Fibroblast of mammary gland (primary cell): ENCODE measurements at regions not wholly inside any gene's neighbourhood (a gene's known extent, or its start where the extent isn't known, plus 50 kb on each side); places are given as distances from the start of the nearest gene placed in this dataset.

ENCODE experiments used
- DNase-seq: peaks from one replicate; pipeline ENCODE4 v3.0.0-alpha.2; 2010; ENCODE audit warnings: low read depth
- H3K4me3 ChIP-seq: 2 replicates; pipeline ENCODE4 v1.5.1; 2011; ENCODE audit warnings: low read depth, mild to moderate bottlenecking, low read length, moderate library complexity; ENCODE audit not compliant: control insufficient read depth
- TF ChIP-seq, protein P1 (sequence below): conservative IDR thresholded peaks from 2 replicates; pipeline ENCODE4 v1.5.1; 2011; ENCODE audit warnings: low read depth, low read length, inconsistent platforms; ENCODE audit not compliant: control insufficient read depth, insufficient read depth

DNA sequence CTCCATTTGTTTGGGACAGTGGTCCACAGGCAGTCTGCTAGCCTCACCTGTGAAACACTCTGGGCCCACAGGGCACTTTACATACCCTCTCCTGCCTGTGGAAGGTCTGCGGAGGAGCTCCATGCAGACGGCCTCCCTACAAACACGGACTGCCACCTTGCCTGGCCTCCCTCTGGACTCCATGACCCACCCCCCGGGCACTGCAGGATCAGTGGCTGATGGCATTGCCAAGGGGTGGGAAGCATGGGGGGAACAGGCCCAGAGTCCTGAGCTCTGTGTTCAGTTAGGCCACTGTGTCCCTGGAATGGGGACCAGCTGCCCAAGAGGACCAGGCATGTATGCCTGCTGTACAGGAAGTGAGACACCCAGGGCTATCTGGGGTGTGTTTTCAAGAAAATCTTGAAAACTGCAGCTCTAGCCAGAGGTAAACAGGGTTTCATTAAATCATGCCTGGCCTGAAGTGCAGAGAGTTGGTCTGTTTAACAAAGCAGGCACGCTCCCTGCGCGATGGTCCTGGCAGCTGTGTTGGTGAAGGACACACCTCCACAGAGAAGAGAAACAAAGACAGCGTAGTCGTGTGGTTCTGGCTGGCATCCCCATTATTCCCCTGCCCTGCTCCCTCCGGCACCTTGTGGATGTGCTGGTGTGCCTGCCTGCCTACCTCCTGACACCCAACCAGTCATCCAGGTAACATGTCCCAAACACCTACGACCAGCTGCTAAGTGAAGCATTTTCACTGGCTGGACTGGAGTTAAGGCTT is 470.8 kb upstream of the ZMIZ1 start:
- TF ChIP-seq, protein P1, sequence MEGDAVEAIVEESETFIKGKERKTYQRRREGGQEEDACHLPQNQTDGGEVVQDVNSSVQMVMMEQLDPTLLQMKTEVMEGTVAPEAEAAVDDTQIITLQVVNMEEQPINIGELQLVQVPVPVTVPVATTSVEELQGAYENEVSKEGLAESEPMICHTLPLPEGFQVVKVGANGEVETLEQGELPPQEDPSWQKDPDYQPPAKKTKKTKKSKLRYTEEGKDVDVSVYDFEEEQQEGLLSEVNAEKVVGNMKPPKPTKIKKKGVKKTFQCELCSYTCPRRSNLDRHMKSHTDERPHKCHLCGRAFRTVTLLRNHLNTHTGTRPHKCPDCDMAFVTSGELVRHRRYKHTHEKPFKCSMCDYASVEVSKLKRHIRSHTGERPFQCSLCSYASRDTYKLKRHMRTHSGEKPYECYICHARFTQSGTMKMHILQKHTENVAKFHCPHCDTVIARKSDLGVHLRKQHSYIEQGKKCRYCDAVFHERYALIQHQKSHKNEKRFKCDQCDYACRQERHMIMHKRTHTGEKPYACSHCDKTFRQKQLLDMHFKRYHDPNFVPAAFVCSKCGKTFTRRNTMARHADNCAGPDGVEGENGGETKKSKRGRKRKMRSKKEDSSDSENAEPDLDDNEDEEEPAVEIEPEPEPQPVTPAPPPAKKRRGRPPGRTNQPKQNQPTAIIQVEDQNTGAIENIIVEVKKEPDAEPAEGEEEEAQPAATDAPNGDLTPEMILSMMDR: no peak
- H3K4me3 ChIP-seq: no peak overlapping the region
- no peak for DNase-seq

DNA sequence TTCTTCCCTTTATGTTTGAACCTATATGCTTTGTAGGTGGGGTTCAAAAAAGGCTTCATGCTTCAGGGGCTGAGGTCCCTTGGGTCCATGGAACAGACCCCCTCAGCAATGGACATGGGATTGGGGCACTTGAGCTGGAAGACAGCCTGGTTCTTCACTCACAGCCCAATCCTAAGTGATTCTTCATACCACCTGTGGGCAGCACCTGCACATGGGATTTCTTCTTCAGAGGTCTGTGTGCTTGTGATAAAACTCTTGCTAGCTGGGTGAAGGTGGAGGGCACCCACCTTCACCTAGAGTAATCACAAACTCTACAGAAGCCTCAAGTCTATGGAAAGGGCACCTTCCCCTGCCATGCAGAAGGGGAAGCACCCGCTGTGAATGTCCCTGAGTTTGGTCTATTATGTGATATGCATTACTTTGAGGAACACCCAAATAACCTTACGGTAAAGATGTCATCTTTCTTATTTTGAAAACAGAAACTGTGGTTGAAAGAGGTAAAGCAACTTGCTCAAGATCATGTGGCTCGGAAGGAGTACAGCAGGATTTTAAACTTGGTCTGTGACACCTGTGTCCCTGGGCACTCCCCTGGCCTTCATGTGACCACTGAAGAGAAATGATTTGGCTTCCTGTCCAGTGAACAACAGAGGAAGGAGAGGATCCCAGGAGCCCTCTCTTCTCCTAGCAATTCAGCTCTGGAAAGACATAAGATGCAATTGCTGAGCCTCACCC is 469.5 kb upstream of the ZMIZ1 start:
- H3K4me3 ChIP-seq: no peak overlapping the region
- TF ChIP-seq, protein P1: no peak
- DNase-seq: no peak

DNA sequence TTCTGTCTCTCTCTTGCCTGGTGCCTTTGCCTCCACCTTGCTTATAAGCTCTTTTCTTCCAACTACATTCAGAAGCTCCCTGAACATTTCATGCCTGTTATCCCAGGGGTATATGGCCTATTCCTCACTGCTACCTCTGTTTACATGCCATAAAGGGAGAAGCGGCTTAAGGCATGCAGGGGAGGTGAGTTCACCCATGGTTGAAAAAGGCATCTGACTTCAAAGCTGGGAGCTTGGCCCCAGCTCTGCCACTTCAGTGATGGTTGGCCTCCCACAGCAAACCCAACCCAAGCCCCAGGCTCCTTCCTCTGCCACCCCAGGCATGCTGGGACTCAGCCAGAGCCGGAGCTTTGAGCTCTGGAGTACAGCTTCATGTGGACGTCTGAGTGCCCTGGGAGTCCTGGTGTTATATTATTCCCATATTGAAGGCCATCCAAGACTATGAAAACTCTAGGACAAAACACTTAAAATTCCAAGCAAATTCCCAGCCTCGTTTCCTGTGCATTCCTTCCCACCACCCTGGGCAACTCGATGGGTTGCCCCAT is 468.6 kb upstream of the ZMIZ1 start:
- no peak for DNase-seq
- no peak overlapping the region for H3K4me3 ChIP-seq
- TF ChIP-seq, protein P1: no peak

DNA sequence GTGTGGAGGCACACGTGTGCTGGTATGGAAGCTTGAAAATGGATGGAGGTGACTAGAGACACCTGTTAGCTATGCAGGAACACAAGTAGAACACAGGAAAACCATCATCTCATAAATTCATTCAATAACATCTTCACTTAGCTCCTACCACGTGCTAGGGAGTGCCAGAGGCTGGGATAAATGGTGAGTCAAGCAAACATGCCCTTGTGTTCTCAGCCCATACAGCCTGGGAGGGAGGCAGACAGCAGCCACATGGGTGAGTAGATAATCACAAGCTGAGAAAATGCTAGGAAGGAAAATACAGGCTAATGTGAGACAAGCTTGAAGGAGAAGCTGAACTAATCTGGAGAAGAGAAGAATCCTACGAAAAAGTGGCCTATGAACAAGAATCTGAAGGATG is 468.0 kb upstream of the ZMIZ1 start:
- no peak overlapping the region for H3K4me3 ChIP-seq
- peak; percentile 20 for DNase-seq
- TF ChIP-seq, protein P1: no peak

DNA sequence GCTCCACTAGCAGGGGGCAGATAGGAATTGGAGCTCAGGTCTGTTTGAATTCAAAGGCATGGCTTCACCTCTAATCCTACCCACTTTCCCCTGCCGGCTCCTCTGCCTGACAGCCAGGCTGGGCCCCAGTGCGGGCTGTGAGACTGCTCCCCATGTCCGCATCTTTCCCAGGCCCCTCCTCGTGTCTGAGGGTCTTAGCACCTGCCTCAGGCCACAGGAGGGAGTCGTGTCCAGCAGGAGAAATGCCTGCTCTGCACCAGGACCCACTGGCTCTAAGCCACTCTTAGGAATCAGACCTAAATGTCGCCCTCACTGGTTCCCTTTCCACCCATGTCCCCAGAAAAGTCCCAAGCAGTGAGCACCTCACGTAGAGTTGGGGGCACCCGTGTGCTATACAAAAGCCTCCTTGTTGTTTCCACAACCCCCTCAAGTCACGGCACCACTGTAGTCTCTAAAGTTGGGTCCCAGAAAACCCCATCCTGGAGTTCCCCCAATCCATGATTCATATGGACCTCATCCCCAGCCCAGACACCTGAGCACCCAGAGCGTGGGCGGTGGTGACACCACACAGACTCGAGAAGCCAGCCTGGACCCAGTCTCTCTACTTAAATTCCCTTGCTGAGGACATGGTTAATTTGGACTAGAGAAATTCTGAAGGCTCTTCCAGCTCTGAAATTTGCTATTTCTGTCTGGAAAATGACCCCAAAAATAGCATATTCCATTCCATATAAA is 466.4 kb upstream of the ZMIZ1 start:
- DNase-seq: no peak
- TF ChIP-seq, protein P1: no peak
- H3K4me3 ChIP-seq: no peak overlapping the region

DNA sequence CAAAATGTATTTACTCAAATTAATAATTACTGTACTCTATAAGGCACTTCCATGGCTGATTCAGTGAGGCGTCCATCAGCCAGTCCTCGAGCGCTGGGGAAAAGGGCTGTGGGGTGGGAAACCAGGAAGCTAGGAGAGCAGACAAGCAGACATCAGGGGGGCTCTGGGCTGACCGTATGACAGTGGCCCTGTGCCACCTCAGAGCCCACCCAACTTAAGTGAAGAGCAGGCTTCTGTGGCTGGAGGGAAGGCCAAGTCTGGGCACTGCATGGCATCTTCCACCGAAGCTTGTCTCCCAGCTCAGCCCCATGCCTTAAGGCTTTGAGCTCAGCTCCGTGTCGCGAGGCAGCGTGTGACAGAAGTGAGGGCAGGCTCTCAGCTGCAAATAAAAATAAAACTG is 464.5 kb upstream of the ZMIZ1 start:
- TF ChIP-seq, protein P1: no peak
- DNase-seq: no peak
- H3K4me3 ChIP-seq: no peak overlapping the region
